H1 (cell line): ENCODE measurements at regions not wholly inside any gene's neighbourhood (a gene's known extent, or its start where the extent isn't known, plus 50 kb on each side); places are given as distances from the start of the nearest gene placed in this dataset.

Experiments
- CTCF ChIA-PET: fragments of 300-600 bp; sonication (Branson Sonifier 250); formaldehyde crosslinking; loops from one replicate; lab custom pipeline; 2021; ENCODE audit not compliant: partially characterized antibody; lab: Charles Lee
- POLR2A ChIA-PET: fragments of 300-600 bp; sonication (Branson Sonifier 250); formaldehyde crosslinking; loops from one replicate; lab custom pipeline; 2021; ENCODE audit warnings: inconsistent platforms; ENCODE audit not compliant: partially characterized antibody; lab: Charles Lee
- DNase-seq, 2 experiments: peaks; one replicate each; pipeline versions ENCODE4 v3.0.0 to v3.0.0-alpha.2; 2010 to 2022; ENCODE audit warnings: low spot score in 2 of 2, low read depth in 1 of 2, mixed read lengths in 1 of 2
- FAIRE-seq: peaks from 2 replicates; lab custom pipeline; 2011; peaks lifted over from hg19 to GRCh38; lab: Jason Lieb, UNC
- H2AFZ ChIP-seq: 2 replicates; pipeline ENCODE4 v1.8.1; 2012; ENCODE audit warnings: low read length, inconsistent platforms
- H2AK5ac ChIP-seq: 2 replicates; pipeline ENCODE4 v1.6.1; 2013; ENCODE audit warnings: low read depth, low read length
- H2BK120ac ChIP-seq: replicated peaks from 2 replicates; pipeline ENCODE3; 2013; ENCODE audit warnings: low read depth, low read length, inconsistent platforms
- H2BK12ac ChIP-seq: 2 replicates; pipeline ENCODE4 v1.6.1; 2013; ENCODE audit warnings: low read depth, low read length
- H2BK15ac ChIP-seq: 2 replicates; pipeline ENCODE4 v1.6.1; 2013; ENCODE audit warnings: low read length
- H2BK20ac ChIP-seq: 2 replicates; pipeline ENCODE4 v1.6.1; 2013; ENCODE audit warnings: low read length
- H2BK5ac ChIP-seq: 2 replicates; pipeline ENCODE4 v1.6.1; 2013; ENCODE audit warnings: low read depth, low read length
- H3K14ac ChIP-seq: 2 replicates; pipeline ENCODE4 v1.6.1; 2013; ENCODE audit warnings: inconsistent platforms; ENCODE audit not compliant: insufficient read length
- H3K18ac ChIP-seq: 2 replicates; pipeline ENCODE4 v1.6.1; 2013; ENCODE audit warnings: low read length; ENCODE audit errors: extremely low read depth
- H3K23ac ChIP-seq: 2 replicates; pipeline ENCODE4 v1.6.1; 2013; ENCODE audit warnings: inconsistent platforms; ENCODE audit not compliant: insufficient read length
- H3K23me2 ChIP-seq: 2 replicates; pipeline ENCODE4 v1.6.1; 2013; ENCODE audit warnings: low read depth, low read length
- H3K27ac ChIP-seq: 2 replicates; pipeline ENCODE4 v1.6.1; 2011; ENCODE audit warnings: low read depth, low read length, inconsistent platforms
- H3K27me3 ChIP-seq, 4 experiments: replicated peaks in 1 of 4; 1 replicate in 1 of 4; 2 replicates in 3 of 4; pipeline versions ENCODE4 v1.6.1 to v1.8.1; 2011 to 2013; ENCODE audit warnings: low read length in 3 of 4, mild to moderate bottlenecking in 3 of 4, inconsistent platforms in 2 of 4, mixed read lengths in 2 of 4, moderate library complexity in 1 of 4; ENCODE audit not compliant: control insufficient read depth in 3 of 4, insufficient read depth in 3 of 4; ENCODE audit errors: extremely low read depth in 1 of 4
- H3K36me3 ChIP-seq, 4 experiments: 2 replicates each; pipeline versions ENCODE4 v1.6.1 to v1.8.1; 2011 to 2013; ENCODE audit warnings: mild to moderate bottlenecking in 4 of 4, low read length in 3 of 4, moderate library complexity in 2 of 4, control low read depth in 1 of 4, inconsistent platforms in 1 of 4; ENCODE audit not compliant: insufficient read depth in 4 of 4, control insufficient read depth in 2 of 4
- H3K4ac ChIP-seq: replicated peaks from 2 replicates; pipeline ENCODE3; 2013; ENCODE audit warnings: low read length, low read depth, mixed read lengths, inconsistent platforms; ENCODE audit not compliant: insufficient read length
- H3K4me1 ChIP-seq, 4 experiments: replicated peaks in 1 of 4; 1 replicate in 1 of 4; 2 replicates in 3 of 4; pipeline versions ENCODE4 v1.6.1 to v1.8.1; 2011 to 2013; ENCODE audit warnings: low read length in 3 of 4, inconsistent platforms in 2 of 4, mixed read lengths in 1 of 4; ENCODE audit not compliant: insufficient read depth in 4 of 4, control insufficient read depth in 3 of 4
- H3K4me2 ChIP-seq, 2 experiments: 2 replicates each; pipeline versions ENCODE4 v1.6.1 to v1.8.1; 2011 to 2013; ENCODE audit warnings: low read depth in 2 of 2, low read length in 2 of 2, control low read depth in 1 of 2, inconsistent platforms in 1 of 2, mild to moderate bottlenecking in 1 of 2; ENCODE audit not compliant: insufficient read depth in 1 of 2
- H3K4me3 ChIP-seq, 4 experiments: fragments of 200-600, 300-600 bp in 1 of 4; sonication (generic), shearing (Covaris generic), sonication (Bioruptor Twin) in 1 of 4; 2 replicates each; pipeline versions ENCODE4 v1.5.1 to v1.8.1; 2011 to 2016; ENCODE audit warnings: low read length in 4 of 4, low read depth in 3 of 4, control low read depth in 2 of 4, inconsistent platforms in 2 of 4, mild to moderate bottlenecking in 2 of 4, mixed read lengths in 1 of 4, moderate library complexity in 1 of 4; ENCODE audit not compliant: insufficient read depth in 2 of 4; ENCODE audit errors: extremely low read depth in 1 of 4
- H3K56ac ChIP-seq: replicated peaks from 2 replicates; pipeline ENCODE3; 2013; ENCODE audit warnings: low read depth, mild to moderate bottlenecking, mixed read lengths, low read length, inconsistent platforms; ENCODE audit not compliant: insufficient read length
- H3K79me1 ChIP-seq: 2 replicates; pipeline ENCODE4 v1.6.1; 2013; ENCODE audit warnings: low read depth, low read length, control low read depth
- H3K79me2 ChIP-seq, 2 experiments: 2 replicates each; pipeline versions ENCODE4 v1.6.1 to v1.8.1; 2012 to 2013; ENCODE audit warnings: low read length in 2 of 2, mild to moderate bottlenecking in 2 of 2, inconsistent platforms in 1 of 2; ENCODE audit not compliant: insufficient read depth in 2 of 2, control insufficient read depth in 1 of 2
- H3K9ac ChIP-seq, 4 experiments: replicated peaks in 1 of 4; 1 replicate in 1 of 4; 2 replicates in 3 of 4; pipeline versions ENCODE4 v1.6.1 to v1.8.1; 2011 to 2013; ENCODE audit warnings: low read depth in 3 of 4, low read length in 3 of 4, control low read depth in 2 of 4, mild to moderate bottlenecking in 2 of 4, moderate library complexity in 2 of 4, inconsistent platforms in 1 of 4; ENCODE audit errors: extremely low read depth in 1 of 4
- H3K9me3 ChIP-seq, 2 experiments: 2 replicates each; pipeline versions ENCODE4 v1.6.1 to v1.8.1; 2012 to 2013; ENCODE audit warnings: mild to moderate bottlenecking in 2 of 2, moderate library complexity in 2 of 2, control low read depth in 1 of 2, inconsistent platforms in 1 of 2, low read depth in 1 of 2, low read length in 1 of 2, mixed read lengths in 1 of 2; ENCODE audit not compliant: insufficient read depth in 2 of 2
- H4K20me1 ChIP-seq, 2 experiments: replicated peaks in 1 of 2; 2 replicates each; pipeline versions ENCODE3 to v1.8.1; 2011 to 2013; ENCODE audit warnings: inconsistent platforms in 2 of 2, low read length in 2 of 2, mild to moderate bottlenecking in 1 of 2; ENCODE audit not compliant: insufficient read depth in 2 of 2, control insufficient read depth in 1 of 2
- H4K5ac ChIP-seq: 2 replicates; pipeline ENCODE4 v1.6.1; 2013; ENCODE audit warnings: low read length, low read depth, mixed read lengths, inconsistent platforms; ENCODE audit not compliant: insufficient read length
- H4K8ac ChIP-seq: 2 replicates; pipeline ENCODE4 v1.8.0; 2013; ENCODE audit warnings: mild to moderate bottlenecking, moderate library complexity, low read length, inconsistent platforms; ENCODE audit not compliant: insufficient read depth; ENCODE audit errors: extremely low read depth
- H4K91ac ChIP-seq: replicated peaks from 2 replicates; pipeline ENCODE3; 2013; ENCODE audit warnings: low read length, mixed read lengths, inconsistent platforms; ENCODE audit not compliant: insufficient read length
- BACH1 ChIP-seq: IDR thresholded peaks from 2 replicates; pipeline ENCODE4 v1.6.1; 2012; ENCODE audit warnings: low read length, improper control_type of control experiment
- BCL11A ChIP-seq, 2 experiments: IDR thresholded peaks; one replicate each; pipeline ENCODE4 v1.6.1; 2011; ENCODE audit warnings: low read depth in 2 of 2, low read length in 2 of 2, mild to moderate bottlenecking in 2 of 2
- CHD2 ChIP-seq: IDR thresholded peaks from 2 replicates; pipeline ENCODE4 v1.6.1; 2012; ENCODE audit warnings: low read length, improper control_type of control experiment
- CREB1 ChIP-seq: IDR thresholded peaks from 2 replicates; pipeline ENCODE4 v1.6.1; 2012; ENCODE audit warnings: inconsistent platforms
- KDM1A ChIP-seq: fragments of 200-600, 300-600 bp; sonication (generic); IDR thresholded peaks from 2 replicates; pipeline ENCODE4 v1.7.1; 2016; ENCODE audit warnings: mild to moderate bottlenecking, low read length, borderline replicate concordance
- MAFK ChIP-seq: IDR thresholded peaks from 2 replicates; pipeline ENCODE4 v1.6.1; 2012; ENCODE audit warnings: low read depth, mild to moderate bottlenecking, improper control_type of control experiment, low read length
- PHF8 ChIP-seq: fragments of 200-600 bp; sonication (generic); conservative IDR thresholded peaks from 2 replicates; pipeline ENCODE4 v1.7.1; 2012; ENCODE audit warnings: low read depth, mild to moderate bottlenecking, inconsistent platforms, low read length, moderate library complexity
- POLR2A ChIP-seq, 2 experiments: IDR thresholded peaks; 1 replicate in 1 of 2; 2 replicates in 1 of 2; pipeline ENCODE4 v1.6.1; 2011; ENCODE audit warnings: low read depth in 2 of 2, low read length in 2 of 2, mild to moderate bottlenecking in 2 of 2; ENCODE audit errors: control extremely low read depth in 1 of 2
- POU5F1 ChIP-seq: IDR thresholded peaks from 2 replicates; pipeline ENCODE4 v1.6.1; 2011; ENCODE audit warnings: low read depth, mild to moderate bottlenecking, low read length, moderate library complexity
- RAD21 ChIP-seq, 2 experiments: IDR thresholded peaks in 1 of 2; conservative IDR thresholded peaks in 1 of 2; 2 replicates each; pipeline ENCODE4 v1.6.1; 2011; ENCODE audit warnings: low read depth in 2 of 2, low read length in 2 of 2, improper control_type of control experiment in 1 of 2, inconsistent platforms in 1 of 2, mild to moderate bottlenecking in 1 of 2, moderate library complexity in 1 of 2
- RNF2 ChIP-seq: fragments of 200-900, 300-1000 bp; sonication (generic); IDR thresholded peaks from 2 replicates; pipeline ENCODE4 v1.7.1; 2016; ENCODE audit warnings: borderline replicate concordance, low read depth, mild to moderate bottlenecking, antibody characterized with exemption, low read length; ENCODE audit not compliant: poor library complexity, severe bottlenecking; ENCODE audit errors: missing control alignments
- SIRT6 ChIP-seq: IDR thresholded peaks from one replicate; pipeline ENCODE4 v1.7.1; 2012; ENCODE audit warnings: low read length, inconsistent platforms
- SP2 ChIP-seq: IDR thresholded peaks from 2 replicates; pipeline ENCODE4 v1.6.1; 2012; ENCODE audit warnings: mild to moderate bottlenecking, low read length, inconsistent platforms
- SUZ12 ChIP-seq: fragments of 200-600 bp; sonication (generic); IDR thresholded peaks from 2 replicates; pipeline ENCODE4 v1.6.1; 2012; ENCODE audit warnings: mild to moderate bottlenecking, inconsistent platforms, low read length, moderate library complexity, mixed read lengths
- TEAD4 ChIP-seq: IDR thresholded peaks from 2 replicates; pipeline ENCODE4 v1.6.1; 2012; ENCODE audit warnings: low read depth, low read length, inconsistent platforms, mixed read lengths
- WGBS, 2 experiments: shearing (Covaris generic) in 1 of 2; methylation state at CpG; one replicate each; pipeline versions ENCODE4 v1.1.6 to v1.1.7; 2013 to 2015; ENCODE audit warnings: low lambda C conversion rate in 2 of 2, mixed read lengths in 2 of 2, inconsistent platforms in 1 of 2, low coverage in 1 of 2, missing lambda C conversion rate in 1 of 2; ENCODE audit not compliant: insufficient replicate concordance in 2 of 2, insufficient coverage in 1 of 2, insufficient read length in 1 of 2; ENCODE audit errors: extremely low coverage in 1 of 2, missing lambda C conversion rate in 1 of 2; 5-methylcytosine and 5-hydroxymethylcytosine counted together

DNA sequence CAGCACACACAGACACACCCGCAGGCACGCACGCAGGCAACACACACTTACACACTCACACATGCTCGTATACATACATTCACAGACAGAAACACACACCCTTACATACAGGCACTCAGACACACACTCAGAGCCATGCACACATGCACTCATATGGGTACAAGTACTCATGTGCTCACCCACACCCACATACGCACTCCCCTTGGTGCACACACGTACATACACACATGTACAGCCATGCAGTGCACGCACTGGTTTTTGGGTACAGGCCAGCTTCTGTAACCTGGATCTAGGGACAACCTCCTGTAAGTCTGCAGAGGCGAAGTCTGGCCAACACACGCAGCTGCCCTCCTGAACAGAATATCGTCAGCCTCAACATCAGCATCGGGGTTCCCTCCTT is 221.3 kb upstream of the RTL1 start:
- DNase-seq (peak in 1 of 2 experiments; percentile 29), FAIRE-seq (no peak)
- Histone ChIP-seq H3K4me3 (no peak overlapping the region), H4K5ac (no peak overlapping the region), H2BK5ac (no peak overlapping the region), H3K27ac (no peak overlapping the region), H3K4me2 (no peak overlapping the region), H2AK5ac (no peak overlapping the region), H3K4ac (no peak overlapping the region), H3K4me1 (peaks cover 0 to 2% (median 0%) of the 10 kb centered on the region in 4 experiments; a peak in 1 of 7 replicates), H3K23ac (no peak overlapping the region), H3K18ac (no peak overlapping the region), H2BK20ac (no peak overlapping the region), H2AFZ (no peak overlapping the region), H3K79me1 (no peaks in the 10 kb centered on the region), H3K27me3 (no peaks in the 10 kb centered on the region), H3K36me3 (no peaks in the 10 kb centered on the region), H3K23me2 (no peaks in the 10 kb centered on the region), H3K56ac (no peak overlapping the region), H3K79me2 (no peaks in the 10 kb centered on the region), H2BK12ac (no peak overlapping the region), H3K9ac (no peak overlapping the region), H4K20me1 (no peaks in the 10 kb centered on the region), H4K8ac (no peak overlapping the region; the same call in 1 of the 2 replicates), H2BK15ac (0 out of 2 replicates have a peak overlapping the region, but pooled peaks have one; percentile 88), H2BK120ac (no peak overlapping the region), H4K91ac (no peak overlapping the region), H3K14ac (no peak overlapping the region), H3K9me3 (no peaks in the 10 kb centered on the region)
- 95% methylated on average over 11 of the region's 11 CpGs; no CpG with 5 or more reads in 1 of the 2 experiments for WGBS, 2 experiments
- POLR2A ChIA-PET = interaction anchor here (1.7 kb wide), 1 partner anchor 12 kb away, joined by 3 read pairs; no protein-coding TSS in a partner anchor
- CTCF ChIA-PET = interaction anchor here (1.1 kb wide), 2 partner anchors 37 to 478 kb away, joined by 3 read pairs; no protein-coding TSS in a partner anchor
- TF ChIP-seq MAFK (no peak), BACH1 (no peak), POU5F1 (no peak), SIRT6 (no peak), SP2 (no peak), PHF8 (no peak), SUZ12 (no peak), BCL11A (IDR thresholded peaks at IDR 0.05; ENCODE audit: low read depth in 2 of 2, low read length in 2 of 2) (no peak), KDM1A (no peak), RAD21 (IDR thresholded peaks at IDR 0.05 in 1 of 2, conservative IDR thresholded peaks at IDR 0.05 in 1 of 2; ENCODE audit: low read depth in 2 of 2, low read length in 2 of 2) (no peak), CHD2 (no peak), TEAD4 (no peak), RNF2 (no peak), CREB1 (no peak), POLR2A (IDR thresholded peaks at IDR 0.05; ENCODE audit: control extremely low read depth in 1 of 2, low read depth in 2 of 2, low read length in 2 of 2) (no peak)
